IMR-90 (cell line): ENCODE measurements at regions not wholly inside any gene's neighbourhood (a gene's known extent, or its start where the extent isn't known, plus 50 kb on each side); places are given as distances from the start of the nearest gene placed in this dataset.

Experiments used
- ATAC-seq: fragments of 200-7000 bp; cut with Tn5 transposase; 2 replicates; pipeline ENCODE4 v1.9.1; 2020; ENCODE audit warnings: low read depth, mild to moderate bottlenecking, moderate library complexity
- BruUV-seq: library from RNA; stranded (reverse); fragments of 400-500 nt; replicated peaks from 2 replicates; lab custom pipeline; 2021; lab: Mats Ljungman, UMichigan
- CTCF ChIA-PET: fragments of 300-600 bp; formaldehyde crosslinking; extraction: SDS; loops from one replicate; lab custom pipeline; 2021; ENCODE audit warnings: antibody characterized with exemption; lab: Yijun Ruan, JAX
- POLR2A ChIA-PET: fragments of 300-600 bp; sonication (Branson Sonifier 250); formaldehyde crosslinking; loops from one replicate; lab custom pipeline; 2022; ENCODE audit warnings: antibody characterized with exemption; ENCODE audit not compliant: unreplicated experiment; lab: Charles Lee
- DNase-seq: peaks from one replicate; pipeline ENCODE4 v3.0.0; 2013
- H2AFZ ChIP-seq: replicated peaks from 2 replicates; pipeline ENCODE3; 2013; ENCODE audit warnings: low read length, mild to moderate bottlenecking; ENCODE audit not compliant: poor library complexity
- H2AK5ac ChIP-seq: 2 replicates; pipeline ENCODE4 v1.6.1; 2013; ENCODE audit warnings: low read depth, low read length, inconsistent platforms
- H2AK9ac ChIP-seq: replicated peaks from 2 replicates; pipeline ENCODE3; 2013; ENCODE audit warnings: mild to moderate bottlenecking, low read depth, low read length, moderate library complexity; ENCODE audit not compliant: poor library complexity
- H2BK120ac ChIP-seq: 2 replicates; pipeline ENCODE4 v1.6.1; 2013; ENCODE audit warnings: low read depth, low read length, inconsistent platforms
- H2BK15ac ChIP-seq: 3 replicates; pipeline ENCODE4 v1.6.1; 2013; ENCODE audit warnings: low read depth, low read length, inconsistent platforms
- H2BK20ac ChIP-seq: 2 replicates; pipeline ENCODE4 v1.6.1; 2013; ENCODE audit warnings: low read depth, mild to moderate bottlenecking, inconsistent platforms, low read length, moderate library complexity
- H2BK5ac ChIP-seq: 2 replicates; pipeline ENCODE4 v1.6.1; 2013; ENCODE audit warnings: mild to moderate bottlenecking, low read depth, low read length, inconsistent platforms; ENCODE audit not compliant: poor library complexity, severe bottlenecking
- H3K14ac ChIP-seq: replicated peaks from 2 replicates; pipeline ENCODE4 v1.6.1; 2013; ENCODE audit warnings: low read depth, low read length, inconsistent platforms
- H3K18ac ChIP-seq: 2 replicates; pipeline ENCODE4 v1.6.1; 2013; ENCODE audit warnings: low read depth, low read length, control low read depth
- H3K23ac ChIP-seq: 2 replicates; pipeline ENCODE4 v1.6.1; 2013; ENCODE audit warnings: low read depth, low read length, inconsistent platforms
- H3K27ac ChIP-seq: 2 replicates; pipeline ENCODE4 v1.5.1; 2013; ENCODE audit warnings: mild to moderate bottlenecking, control low read depth, low read length; ENCODE audit not compliant: insufficient read depth
- H3K27me3 ChIP-seq: 2 replicates; pipeline ENCODE4 v1.6.1; 2013; ENCODE audit warnings: low read length; ENCODE audit not compliant: control insufficient read depth, insufficient read depth
- H3K36me3 ChIP-seq: 2 replicates; pipeline ENCODE4 v1.6.1; 2013; ENCODE audit warnings: low read length, mixed read lengths; ENCODE audit not compliant: control insufficient read depth, insufficient read depth
- H3K4ac ChIP-seq: 2 replicates; pipeline ENCODE4 v1.6.1; 2013; ENCODE audit warnings: low read depth, low read length, inconsistent platforms
- H3K4me1 ChIP-seq: 2 replicates; pipeline ENCODE4 v1.6.1; 2013; ENCODE audit warnings: low read length, mixed read lengths; ENCODE audit not compliant: control insufficient read depth, insufficient read depth
- H3K4me2 ChIP-seq: 2 replicates; pipeline ENCODE4 v1.6.1; 2013; ENCODE audit warnings: low read depth, mild to moderate bottlenecking, control low read depth, low read length, moderate library complexity
- H3K4me3 ChIP-seq: 2 replicates; pipeline ENCODE4 v1.5.1; 2013; ENCODE audit warnings: low read depth, mild to moderate bottlenecking, control low read depth, low read length, moderate library complexity; ENCODE audit not compliant: insufficient read depth
- H3K56ac ChIP-seq: 2 replicates; pipeline ENCODE4 v1.6.1; 2013; ENCODE audit warnings: low read length, inconsistent platforms; ENCODE audit not compliant: insufficient read depth; ENCODE audit errors: extremely low read depth
- H3K79me1 ChIP-seq, 2 experiments: 2 replicates each; pipeline ENCODE4 v1.6.1; 2013; ENCODE audit warnings: low read length in 2 of 2, inconsistent platforms in 1 of 2, low read depth in 1 of 2
- H3K9ac ChIP-seq: 2 replicates; pipeline ENCODE4 v1.6.1; 2013; ENCODE audit warnings: low read depth, low read length, control low read depth
- H3K9me1 ChIP-seq: 2 replicates; pipeline ENCODE4 v1.6.1; 2013; ENCODE audit warnings: low read length, inconsistent platforms; ENCODE audit not compliant: insufficient read depth
- H3K9me3 ChIP-seq: 2 replicates; pipeline ENCODE4 v1.6.1; 2013; ENCODE audit warnings: low read length; ENCODE audit not compliant: control insufficient read depth, insufficient read depth
- H4K20me1 ChIP-seq: 2 replicates; pipeline ENCODE4 v1.6.1; 2013; ENCODE audit warnings: low read length, inconsistent platforms; ENCODE audit not compliant: insufficient read depth
- H4K5ac ChIP-seq: 2 replicates; pipeline ENCODE4 v1.6.1; 2013; ENCODE audit warnings: mild to moderate bottlenecking, low read depth, low read length, control low read depth
- H4K8ac ChIP-seq, 2 experiments: 2 replicates each; pipeline ENCODE4 v1.6.1; 2013; ENCODE audit warnings: low read depth in 2 of 2, low read length in 2 of 2, control low read depth in 1 of 2, inconsistent platforms in 1 of 2
- H4K91ac ChIP-seq: 2 replicates; pipeline ENCODE4 v1.6.1; 2013; ENCODE audit warnings: low read depth, low read length, inconsistent platforms; ENCODE audit not compliant: insufficient read depth
- CHD1 ChIP-seq: IDR thresholded peaks from 2 replicates; pipeline ENCODE4 v1.6.1; 2012; ENCODE audit warnings: low read depth, low read length, improper control_type of control experiment
- CTCF ChIP-seq: conservative IDR thresholded peaks from 2 replicates; pipeline ENCODE4 v1.5.1; 2012; ENCODE audit warnings: mild to moderate bottlenecking, low read depth, low read length, improper control_type of control experiment
- FOS ChIP-seq: fragments of 150-350 bp; IDR thresholded peaks from 2 replicates; pipeline ENCODE4 v1.6.1; 2016; ENCODE audit warnings: low read depth, low read length
- MAZ ChIP-seq: IDR thresholded peaks from 2 replicates; pipeline ENCODE4 v1.6.1; 2012; ENCODE audit warnings: low read depth, mild to moderate bottlenecking, low read length, improper control_type of control experiment, moderate library complexity, borderline replicate concordance
- RAD21 ChIP-seq: IDR thresholded peaks from 2 replicates; pipeline ENCODE4 v1.6.1; 2012; ENCODE audit warnings: low read length, improper control_type of control experiment
- RFX5 ChIP-seq: IDR thresholded peaks from 2 replicates; pipeline ENCODE4 v1.8.0; 2012; ENCODE audit warnings: low read depth, mild to moderate bottlenecking, low read length, moderate library complexity
- SMC3 ChIP-seq: fragments of 150-350 bp; IDR thresholded peaks from 2 replicates; pipeline ENCODE4 v1.6.1; 2016; ENCODE audit warnings: low read depth, mild to moderate bottlenecking, antibody characterized with exemption, low read length, moderate library complexity
- WGBS, 2 experiments: methylation state at CpG; one replicate each; pipeline versions ENCODE4 v1.1.5 to v1.1.7; 2013; ENCODE audit warnings: missing lambda C conversion rate in 2 of 2; ENCODE audit not compliant: insufficient read length in 1 of 2; ENCODE audit errors: extremely low coverage in 2 of 2; 5-methylcytosine and 5-hydroxymethylcytosine counted together
- dilution Hi-C: fragments of 300-500 bp; cut with HindIII; formaldehyde crosslinking; loops from one replicate; pipeline ENCODE4 v1.14.3; 2018; ENCODE audit warnings: low sequenced_read_pairs; ENCODE audit not compliant: unreplicated experiment
- in situ Hi-C: fragments of 300-500 bp; cut with MboI; formaldehyde crosslinking; loops from 3 replicates; pipeline ENCODE4 v1.14.3; 2019; ENCODE audit warnings: low sequenced_read_pairs, inconsistent platforms, mixed read lengths
- intact Hi-C: fragments of 100-400 bp; cut with micrococcal nuclease; formaldehyde crosslinking; loops from 2 replicates; pipeline ENCODE4 v1.10.0; 2022

- CTCF ChIA-PET = no interaction called here
- H3K18ac ChIP-seq = no peak overlapping the region
- no peak overlapping the region for H3K23ac ChIP-seq
- no peak for TF ChIP-seq FOS
- no peak for TF ChIP-seq CHD1
- TF ChIP-seq RAD21 = no peak
- TF ChIP-seq SMC3 = no peak
- no peak for TF ChIP-seq MAZ
- no peak for TF ChIP-seq RFX5
- no peak for TF ChIP-seq CTCF
- H3K27ac ChIP-seq = no peak overlapping the region
- H3K56ac ChIP-seq = no peak overlapping the region
- intact Hi-C loops = no loop called here
- no peaks in the 10 kb centered on the region for H3K4me1 ChIP-seq
- no peak overlapping the region for H2BK120ac ChIP-seq
- no peak overlapping the region for H2BK20ac ChIP-seq
- POLR2A ChIA-PET = no interaction called here
- H3K9me3 ChIP-seq = peaks cover 5% of the 10 kb centered on the region
- no peak overlapping the region for H3K14ac ChIP-seq
- no peaks in the 10 kb centered on the region for H4K20me1 ChIP-seq
- H3K9ac ChIP-seq = no peak overlapping the region
- no peak overlapping the region for H4K91ac ChIP-seq
- DNase-seq (no peak), ATAC-seq (no peak)
- in situ Hi-C loops = loop anchor here (10.0 kb wide), 1 partner anchor 198 kb away; no protein-coding TSS in a partner anchor
- H2AK9ac ChIP-seq = no peak overlapping the region
- dilution Hi-C loops = no loop called here
- 100% methylated on average over 3 of the region's 11 CpGs; no CpG with 5 or more reads in 1 of the 2 experiments for WGBS, 2 experiments
- H2AFZ ChIP-seq = no peak overlapping the region
- H2AK5ac ChIP-seq = no peak overlapping the region
- H4K5ac ChIP-seq = no peak overlapping the region
- no peaks in the 10 kb centered on the region for H3K79me1 ChIP-seq
- H3K4me2 ChIP-seq = no peak overlapping the region
- no TSS peak for BruUV-seq
- no peaks in the 10 kb centered on the region for H3K9me1 ChIP-seq
- H4K8ac ChIP-seq = no peak overlapping the region
- no peak overlapping the region for H3K4ac ChIP-seq
- H2BK15ac ChIP-seq = no peak overlapping the region
- H3K4me3 ChIP-seq = no peak overlapping the region
- no peak overlapping the region for H2BK5ac ChIP-seq
- no peaks in the 10 kb centered on the region for H3K36me3 ChIP-seq
- H3K27me3 ChIP-seq = peaks cover 25% of the 10 kb centered on the region
Observed at GRCh38 chr6:792662-793061, 99.7 kb upstream of the EXOC2 start.
